ENCODE measurements at regions not wholly inside any gene's neighbourhood (a gene's known extent, or its start where the extent isn't known, plus 50 kb on each side); places are given as distances from the start of the nearest gene placed in this dataset.

DNA sequence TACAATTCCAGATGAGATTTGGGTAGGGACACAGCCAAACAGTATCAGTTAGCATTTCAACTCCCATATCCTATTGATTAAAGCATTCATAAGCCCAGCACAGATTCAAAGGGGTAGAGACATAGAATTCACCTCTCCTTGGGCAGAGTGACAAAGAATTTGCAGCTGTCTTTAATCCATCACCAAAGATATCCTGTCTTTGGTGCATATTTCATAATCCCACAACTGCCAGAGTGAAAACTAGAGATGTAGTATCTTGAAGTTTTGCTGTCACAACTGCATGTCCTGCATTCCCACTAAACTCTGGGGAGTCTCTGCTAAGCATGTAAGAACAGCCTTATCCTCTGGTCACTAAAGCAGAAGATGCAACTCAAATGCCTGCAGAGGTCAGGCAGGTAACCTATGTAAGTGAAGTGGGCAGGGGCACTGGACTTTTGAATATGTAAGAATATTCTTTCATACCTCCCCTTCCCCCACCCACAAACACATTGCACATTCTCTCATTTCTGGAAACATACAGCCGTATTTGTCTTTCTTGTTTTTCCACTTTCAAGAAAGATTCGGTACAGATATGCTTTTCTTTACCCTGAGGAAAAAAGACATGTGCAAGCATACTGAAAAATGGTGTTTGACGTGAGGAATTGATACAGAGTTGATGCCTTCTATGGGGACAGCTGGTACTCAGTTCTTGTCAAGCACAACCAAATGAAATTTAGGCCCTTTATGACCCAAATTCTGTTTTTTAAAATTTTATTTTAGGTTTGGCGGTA is 283.1 kb downstream of the SP3 start:
- TF ChIP-seq, protein P1, sequence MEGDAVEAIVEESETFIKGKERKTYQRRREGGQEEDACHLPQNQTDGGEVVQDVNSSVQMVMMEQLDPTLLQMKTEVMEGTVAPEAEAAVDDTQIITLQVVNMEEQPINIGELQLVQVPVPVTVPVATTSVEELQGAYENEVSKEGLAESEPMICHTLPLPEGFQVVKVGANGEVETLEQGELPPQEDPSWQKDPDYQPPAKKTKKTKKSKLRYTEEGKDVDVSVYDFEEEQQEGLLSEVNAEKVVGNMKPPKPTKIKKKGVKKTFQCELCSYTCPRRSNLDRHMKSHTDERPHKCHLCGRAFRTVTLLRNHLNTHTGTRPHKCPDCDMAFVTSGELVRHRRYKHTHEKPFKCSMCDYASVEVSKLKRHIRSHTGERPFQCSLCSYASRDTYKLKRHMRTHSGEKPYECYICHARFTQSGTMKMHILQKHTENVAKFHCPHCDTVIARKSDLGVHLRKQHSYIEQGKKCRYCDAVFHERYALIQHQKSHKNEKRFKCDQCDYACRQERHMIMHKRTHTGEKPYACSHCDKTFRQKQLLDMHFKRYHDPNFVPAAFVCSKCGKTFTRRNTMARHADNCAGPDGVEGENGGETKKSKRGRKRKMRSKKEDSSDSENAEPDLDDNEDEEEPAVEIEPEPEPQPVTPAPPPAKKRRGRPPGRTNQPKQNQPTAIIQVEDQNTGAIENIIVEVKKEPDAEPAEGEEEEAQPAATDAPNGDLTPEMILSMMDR (IDR thresholded peaks at IDR 0.05; ENCODE audit: insufficient read depth, low read length): no peak
- TF ChIP-seq, protein P2, sequence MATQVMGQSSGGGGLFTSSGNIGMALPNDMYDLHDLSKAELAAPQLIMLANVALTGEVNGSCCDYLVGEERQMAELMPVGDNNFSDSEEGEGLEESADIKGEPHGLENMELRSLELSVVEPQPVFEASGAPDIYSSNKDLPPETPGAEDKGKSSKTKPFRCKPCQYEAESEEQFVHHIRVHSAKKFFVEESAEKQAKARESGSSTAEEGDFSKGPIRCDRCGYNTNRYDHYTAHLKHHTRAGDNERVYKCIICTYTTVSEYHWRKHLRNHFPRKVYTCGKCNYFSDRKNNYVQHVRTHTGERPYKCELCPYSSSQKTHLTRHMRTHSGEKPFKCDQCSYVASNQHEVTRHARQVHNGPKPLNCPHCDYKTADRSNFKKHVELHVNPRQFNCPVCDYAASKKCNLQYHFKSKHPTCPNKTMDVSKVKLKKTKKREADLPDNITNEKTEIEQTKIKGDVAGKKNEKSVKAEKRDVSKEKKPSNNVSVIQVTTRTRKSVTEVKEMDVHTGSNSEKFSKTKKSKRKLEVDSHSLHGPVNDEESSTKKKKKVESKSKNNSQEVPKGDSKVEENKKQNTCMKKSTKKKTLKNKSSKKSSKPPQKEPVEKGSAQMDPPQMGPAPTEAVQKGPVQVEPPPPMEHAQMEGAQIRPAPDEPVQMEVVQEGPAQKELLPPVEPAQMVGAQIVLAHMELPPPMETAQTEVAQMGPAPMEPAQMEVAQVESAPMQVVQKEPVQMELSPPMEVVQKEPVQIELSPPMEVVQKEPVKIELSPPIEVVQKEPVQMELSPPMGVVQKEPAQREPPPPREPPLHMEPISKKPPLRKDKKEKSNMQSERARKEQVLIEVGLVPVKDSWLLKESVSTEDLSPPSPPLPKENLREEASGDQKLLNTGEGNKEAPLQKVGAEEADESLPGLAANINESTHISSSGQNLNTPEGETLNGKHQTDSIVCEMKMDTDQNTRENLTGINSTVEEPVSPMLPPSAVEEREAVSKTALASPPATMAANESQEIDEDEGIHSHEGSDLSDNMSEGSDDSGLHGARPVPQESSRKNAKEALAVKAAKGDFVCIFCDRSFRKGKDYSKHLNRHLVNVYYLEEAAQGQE (IDR thresholded peaks at IDR 0.05; ENCODE audit: insufficient replicate concordance, low read depth): no peak
- no peak for TF ChIP-seq POLR2AphosphoS5 (IDR thresholded peaks at IDR 0.05; ENCODE audit: low read depth)
